ENCODE measurements at regions not wholly inside any gene's neighbourhood (a gene's known extent, or its start where the extent isn't known, plus 50 kb on each side); places are given as distances from the start of the nearest gene placed in this dataset.
"Not testable (repeated sequence)": the region's sequence is repeated elsewhere in the genome, so short reads cannot be mapped to it uniquely, and the experiment has no call there.

DNA sequence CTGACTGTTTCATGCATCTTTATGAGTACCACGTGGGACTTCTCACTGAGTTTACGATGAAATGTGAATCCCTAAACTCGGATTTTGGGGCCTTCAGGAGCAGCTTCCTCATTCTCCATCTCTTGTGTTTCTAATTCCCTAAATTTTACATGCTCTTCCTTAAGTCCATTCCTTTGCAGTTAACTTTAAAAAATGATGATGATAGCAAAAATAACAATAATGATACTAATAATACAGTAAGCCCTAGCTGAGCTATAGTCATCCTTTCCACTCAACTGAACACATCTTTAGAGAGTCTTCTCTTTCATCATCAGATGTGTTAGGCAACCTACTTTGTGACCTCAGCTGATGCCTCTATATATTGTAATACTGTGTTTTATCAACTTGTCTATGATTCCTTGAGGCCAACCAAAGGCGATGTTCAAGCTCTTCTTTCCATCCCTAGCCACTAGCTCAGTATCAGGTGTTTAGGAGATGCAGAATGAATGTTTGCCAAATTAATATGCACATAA lies 1196.4 kb downstream of the VRK1 start:
- DNase-seq, result no peak

DNA sequence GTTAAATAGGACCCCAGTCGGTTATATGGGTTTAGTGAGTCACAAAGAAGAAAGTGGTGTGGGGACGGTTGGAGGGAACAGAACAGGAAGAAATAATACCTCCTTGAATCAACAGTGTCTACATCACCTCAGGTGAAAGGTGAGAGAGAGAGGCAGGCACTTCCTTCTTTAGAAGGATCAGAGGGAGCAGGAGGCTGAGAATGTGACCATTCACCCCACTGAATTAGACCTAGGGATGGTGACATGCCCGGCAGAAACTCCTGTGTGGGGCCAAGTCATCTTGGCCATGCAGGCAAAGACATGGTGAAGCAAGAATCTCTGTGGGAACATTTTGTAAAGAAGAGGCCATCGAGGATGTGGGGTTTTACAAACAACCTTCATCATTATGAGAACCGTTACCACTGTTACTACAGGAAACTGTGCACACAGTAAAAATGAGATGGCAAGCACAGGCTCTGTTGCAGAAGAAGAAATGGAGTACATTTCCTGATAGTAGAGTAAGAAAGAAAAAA lies 1196.9 kb downstream of the VRK1 start:
- DNase-seq, result peak; percentile 32

DNA sequence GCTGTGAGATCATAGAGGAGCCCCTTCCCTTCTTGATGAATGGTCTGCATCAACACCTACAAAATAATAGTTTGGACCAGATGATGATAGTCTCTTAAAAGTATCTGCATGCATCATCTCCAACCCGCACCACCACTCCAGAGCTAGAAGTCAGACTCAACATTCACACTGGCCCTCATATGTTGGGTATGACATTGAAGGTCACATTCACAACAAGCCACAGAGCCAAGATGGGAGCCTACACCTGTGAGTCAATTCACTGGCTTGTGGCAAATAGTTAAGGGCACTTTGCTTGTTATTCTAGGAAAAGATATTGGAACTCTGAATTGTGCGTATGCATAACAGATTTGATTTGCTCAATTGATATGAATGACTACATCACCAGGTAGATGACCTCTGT lies 1197.9 kb downstream of the VRK1 start:
- no peak for DNase-seq

DNA sequence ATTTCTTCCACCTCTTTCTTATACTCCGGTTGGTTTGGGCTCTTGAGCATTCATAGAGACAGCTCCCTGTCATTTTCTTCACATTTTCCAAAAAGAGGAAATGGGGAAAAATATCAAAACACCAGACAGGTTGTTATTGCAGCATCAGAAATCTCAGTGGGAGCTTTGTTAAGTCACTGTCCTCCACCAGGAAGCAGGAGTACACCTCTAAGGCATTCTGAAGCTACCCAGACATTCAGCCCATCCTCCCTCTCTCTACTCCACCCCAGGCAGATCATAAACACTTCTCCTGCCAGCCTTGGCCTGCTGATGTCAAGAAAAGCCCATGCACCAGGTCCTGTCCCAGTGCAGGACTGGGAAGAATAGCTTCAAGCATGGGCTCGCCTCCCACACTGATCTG lies 1198.3 kb downstream of the VRK1 start:
- DNase-seq, result no peak

DNA sequence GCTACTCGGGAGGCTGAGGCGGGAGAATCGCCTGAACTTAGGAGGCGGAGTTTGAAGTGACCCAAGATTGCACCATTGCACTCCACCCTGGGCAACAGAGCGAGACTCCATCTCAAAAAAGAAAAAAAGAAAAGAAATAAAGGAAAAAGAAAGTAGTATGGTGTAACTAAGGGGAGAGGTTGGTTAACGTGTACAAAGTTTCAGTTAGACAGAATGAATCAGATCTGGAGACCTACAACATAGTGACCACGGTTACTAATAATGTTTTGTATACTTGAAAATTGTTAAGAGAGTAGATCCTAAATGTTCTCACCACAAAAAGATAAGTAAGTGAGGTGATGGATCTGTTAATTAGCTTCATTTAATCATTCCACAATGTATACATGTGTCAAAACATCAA lies 1208.8 kb downstream of the VRK1 start:
- DNase-seq, result no peak

DNA sequence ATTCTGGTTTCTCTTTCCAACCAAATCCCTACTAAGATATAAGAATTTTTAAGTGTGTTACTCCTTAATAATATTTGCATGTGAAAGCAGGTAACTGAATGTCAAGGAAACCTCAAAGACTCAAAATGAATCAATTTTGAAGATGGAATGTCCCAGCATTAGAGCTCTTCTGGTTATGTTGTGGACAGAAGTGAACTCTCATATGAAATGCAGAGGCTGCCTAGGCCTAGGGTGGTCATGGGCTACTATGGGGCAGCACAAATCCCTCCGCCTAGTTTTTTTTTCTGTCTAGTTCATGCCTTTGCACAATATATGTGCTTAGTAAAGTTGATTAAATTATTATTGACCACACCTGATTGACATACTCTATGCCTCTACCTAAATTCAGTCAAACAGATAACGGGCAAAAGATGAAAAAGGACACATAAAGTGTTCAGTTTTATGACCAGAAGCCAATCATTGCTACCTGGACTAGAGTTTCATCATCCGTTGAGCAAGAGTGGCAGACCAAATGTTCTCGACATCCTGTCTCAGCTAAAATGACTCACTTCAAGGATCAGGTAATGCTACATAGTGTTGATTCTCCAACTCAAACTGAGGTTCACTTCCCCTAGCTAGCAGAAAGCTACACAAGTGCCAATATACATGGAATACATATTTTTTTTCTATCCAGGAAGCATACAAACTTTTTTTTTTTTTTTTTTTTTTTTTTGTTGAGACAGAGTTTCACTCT lies 1211.4 kb downstream of the VRK1 start:
- peak; percentile 18 for DNase-seq

DNA sequence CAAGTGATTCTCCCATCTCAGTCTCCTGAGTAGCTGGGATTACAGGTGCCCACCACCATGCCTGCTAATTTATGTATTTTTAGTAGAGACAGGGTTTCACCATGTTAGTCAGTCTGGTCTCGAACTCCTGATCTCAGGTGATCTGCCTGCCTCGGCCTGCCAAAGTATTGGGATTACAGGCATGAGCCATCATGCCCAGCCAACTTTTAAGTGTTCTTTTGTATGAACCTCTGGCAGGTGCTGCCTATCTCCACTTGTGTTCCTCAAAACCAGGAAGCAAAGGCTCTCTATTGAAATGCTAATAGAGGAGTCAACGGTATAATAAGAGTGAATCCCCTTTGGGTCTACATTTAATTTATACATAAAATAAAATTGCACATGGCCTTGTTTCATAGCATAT lies 1212.0 kb downstream of the VRK1 start:
- not testable (repeated sequence) for DNase-seq

DNA sequence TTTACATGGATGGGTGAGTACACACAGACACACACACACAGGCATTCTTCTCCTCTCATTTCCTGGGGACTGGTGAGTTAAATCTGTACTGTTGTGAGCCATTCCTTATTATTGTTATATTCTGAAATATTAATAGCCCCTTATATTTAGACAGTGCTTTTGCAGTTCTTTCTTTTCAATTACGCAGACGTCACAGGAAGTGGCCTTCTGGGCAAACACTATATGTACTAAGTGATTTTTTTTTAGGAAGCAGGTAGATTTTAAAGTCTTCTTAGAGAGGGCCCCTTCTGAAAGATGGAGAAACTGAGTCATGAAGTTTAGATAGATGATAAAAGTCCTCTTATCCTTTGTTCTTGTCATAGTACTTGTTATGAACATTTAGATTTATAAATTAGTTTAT lies 1213.6 kb downstream of the VRK1 start:
- no peak for DNase-seq

DNA sequence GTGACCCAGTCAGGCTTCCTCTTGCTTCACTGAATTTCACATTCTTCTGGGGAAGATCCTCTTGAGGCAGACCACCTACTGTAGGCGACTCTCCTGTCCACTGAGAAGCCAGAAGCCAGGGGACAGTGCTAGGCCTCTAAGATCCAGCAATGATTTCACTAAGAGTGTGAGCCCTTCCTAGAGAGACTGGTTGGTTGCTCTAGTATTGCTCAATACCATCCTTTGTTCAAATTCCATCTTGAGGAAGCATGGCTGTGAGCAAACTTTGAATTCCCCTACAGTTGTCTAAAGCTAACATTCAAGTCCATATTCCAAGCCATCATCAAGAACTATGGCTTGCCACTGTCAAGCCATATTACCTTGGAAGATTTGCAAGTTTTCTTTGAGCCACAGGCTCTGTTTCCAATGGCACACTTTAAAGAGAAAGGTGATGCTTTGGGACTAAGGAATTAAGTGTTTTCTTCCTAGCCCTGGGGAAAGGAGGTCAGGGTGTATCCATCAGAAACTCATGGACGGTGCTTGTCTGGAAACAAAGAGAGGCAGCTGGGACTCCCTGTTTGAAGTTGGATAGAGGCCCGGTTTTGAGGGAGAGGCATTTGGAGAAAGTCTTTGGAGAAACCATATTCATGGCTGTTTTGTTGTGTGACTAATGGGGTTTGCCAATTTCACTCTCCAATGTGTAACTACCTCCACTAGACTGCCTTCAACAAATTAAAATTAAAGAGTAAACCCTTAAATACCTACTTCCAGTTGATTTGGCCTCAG lies 1217.9 kb downstream of the VRK1 start:
- DNase-seq, result no peak

DNA sequence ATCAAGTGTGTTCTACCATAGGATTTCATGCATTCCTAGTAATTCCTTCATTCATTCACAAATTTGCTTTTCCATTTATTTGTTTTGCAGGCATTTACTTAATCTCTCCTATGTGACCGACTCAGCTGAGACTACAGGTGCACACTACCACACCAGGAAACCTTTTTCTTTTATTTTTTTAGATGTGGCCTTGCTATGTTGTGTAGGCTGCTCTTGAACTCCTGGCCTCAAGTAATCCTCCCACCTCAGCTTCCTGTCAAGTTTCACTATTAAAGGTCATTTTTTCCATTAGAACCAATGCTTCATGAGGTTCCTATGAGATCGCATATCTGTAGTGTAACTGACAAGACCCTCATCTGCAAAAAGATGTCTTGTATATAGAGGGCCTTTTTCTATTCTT lies 1218.7 kb downstream of the VRK1 start:
- DNase-seq, result no peak

DNA sequence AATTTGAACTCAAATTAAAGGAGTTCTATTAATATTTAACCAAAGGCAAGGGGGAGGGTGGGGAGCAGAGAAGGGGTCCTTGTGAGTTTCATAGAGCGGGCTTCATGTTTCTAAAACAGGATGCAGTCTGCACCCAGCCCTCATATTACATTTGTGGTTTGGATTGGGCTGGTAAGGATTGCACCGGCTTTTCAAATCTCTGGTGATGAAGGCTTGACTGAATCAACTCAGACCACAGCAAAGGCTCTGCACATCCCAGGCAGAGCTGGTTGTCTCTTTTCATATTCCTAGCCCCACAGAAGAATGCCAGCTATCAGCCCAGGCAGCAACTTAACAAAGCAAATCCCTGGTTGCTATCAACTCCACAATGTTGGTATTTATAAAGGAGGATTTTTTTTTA lies 1221.4 kb downstream of the VRK1 start:
- DNase-seq, result peak; percentile 19

DNA sequence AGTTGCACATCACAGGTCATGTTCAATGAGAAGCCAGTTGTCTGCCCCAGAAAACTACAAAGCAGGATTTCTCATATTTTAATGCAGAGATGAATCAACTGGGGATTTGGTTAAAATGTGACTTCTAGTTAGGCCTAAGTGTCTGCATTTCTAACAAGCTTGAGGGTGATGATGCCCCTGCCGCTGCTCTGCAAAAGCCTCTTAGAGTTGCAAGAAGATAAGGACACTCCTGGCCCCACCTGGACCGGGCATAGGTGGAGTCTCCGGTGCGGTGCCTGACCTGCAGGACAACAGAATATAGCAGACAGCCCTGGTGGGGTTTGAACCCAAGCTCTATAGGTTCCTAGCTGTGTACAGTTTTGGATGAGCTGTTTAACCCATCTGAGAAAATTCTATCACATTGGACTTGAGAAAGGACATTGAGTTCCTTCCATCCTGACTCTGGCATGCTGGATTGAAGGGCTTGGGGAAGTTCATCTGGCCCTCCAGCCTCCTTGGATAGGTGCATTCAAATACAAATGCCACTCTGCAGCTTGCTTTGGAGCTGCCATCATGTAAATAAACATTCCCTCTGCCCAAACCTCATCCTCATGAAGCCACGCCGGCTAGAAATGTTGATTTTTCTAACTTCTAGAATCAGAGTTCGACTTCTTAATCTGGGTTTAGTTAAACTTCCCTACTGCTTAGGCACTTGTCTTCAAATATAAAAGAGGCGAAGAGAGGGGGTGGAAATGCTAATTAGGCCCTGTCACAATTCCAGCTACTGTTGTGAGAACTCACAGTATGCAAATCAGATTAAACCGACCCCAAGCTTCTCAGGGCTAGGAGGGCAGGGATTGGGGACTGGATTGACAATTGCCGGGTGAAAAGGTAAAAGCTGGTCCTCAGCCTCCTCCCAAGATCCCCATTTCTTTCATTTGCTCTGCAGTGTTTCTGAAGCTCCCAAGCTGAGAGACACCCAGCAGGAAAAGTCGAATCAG lies 1225.6 kb downstream of the VRK1 start:
- DNase-seq, result no peak

DNA sequence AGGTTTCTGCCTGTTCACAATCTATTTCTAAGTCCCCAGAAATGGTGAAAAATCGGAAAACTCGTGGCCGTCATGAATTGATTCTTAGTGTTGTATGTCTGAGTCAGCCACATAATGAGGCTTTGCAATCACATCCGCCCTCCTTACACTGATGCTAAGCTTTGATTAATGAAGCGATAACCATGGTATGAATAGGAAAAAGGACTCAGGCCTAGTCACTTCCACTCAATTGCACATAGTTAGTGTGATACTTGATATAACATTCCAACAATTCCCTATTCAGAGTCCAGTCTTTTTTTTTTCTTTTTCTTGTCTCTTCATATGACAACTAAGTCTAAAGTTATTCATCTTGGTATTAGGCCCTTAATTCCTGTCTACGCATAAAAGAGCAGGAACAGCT lies 1231.0 kb downstream of the VRK1 start:
- DNase-seq, result no peak

DNA sequence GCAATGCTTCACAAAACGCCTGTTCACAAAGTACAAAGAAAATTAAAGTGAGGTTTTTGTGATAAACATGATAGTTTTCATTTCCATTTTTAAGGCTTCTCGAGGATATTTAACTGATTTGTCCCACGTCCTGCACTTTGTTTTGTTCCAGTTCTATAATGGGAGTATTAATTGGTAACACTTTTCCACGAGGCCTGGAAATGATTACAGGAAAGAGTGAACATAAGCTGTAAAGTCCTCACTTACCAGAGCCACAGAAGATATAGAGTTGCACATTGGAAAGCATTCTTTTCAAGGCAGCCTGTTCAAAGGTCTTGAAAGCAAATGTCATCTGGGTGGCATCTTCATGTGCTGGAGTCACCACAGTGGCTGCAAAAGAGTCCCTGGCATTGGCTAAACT lies 1236.6 kb downstream of the BCL11B start:
- no peak for DNase-seq

DNA sequence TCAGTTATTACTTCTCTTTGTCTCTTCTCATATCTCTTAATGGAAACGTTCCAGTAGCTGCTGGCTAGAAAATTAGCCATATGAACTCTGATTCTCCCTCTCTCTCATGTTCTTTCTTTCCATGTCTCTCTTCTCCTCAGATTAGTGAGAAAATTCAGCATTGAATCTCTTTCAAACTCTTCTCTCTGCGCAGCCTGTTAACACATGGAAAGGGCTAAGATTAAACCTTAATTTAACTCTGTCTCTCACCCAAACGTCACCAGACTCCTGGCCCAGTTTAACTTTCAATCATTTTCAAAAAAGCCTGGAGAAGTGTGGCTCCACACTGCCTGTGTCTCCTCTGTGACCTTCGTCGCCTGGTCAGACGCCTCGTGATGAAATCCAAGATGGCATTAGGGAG lies 1234.2 kb downstream of the BCL11B start:
- DNase-seq, result no peak

DNA sequence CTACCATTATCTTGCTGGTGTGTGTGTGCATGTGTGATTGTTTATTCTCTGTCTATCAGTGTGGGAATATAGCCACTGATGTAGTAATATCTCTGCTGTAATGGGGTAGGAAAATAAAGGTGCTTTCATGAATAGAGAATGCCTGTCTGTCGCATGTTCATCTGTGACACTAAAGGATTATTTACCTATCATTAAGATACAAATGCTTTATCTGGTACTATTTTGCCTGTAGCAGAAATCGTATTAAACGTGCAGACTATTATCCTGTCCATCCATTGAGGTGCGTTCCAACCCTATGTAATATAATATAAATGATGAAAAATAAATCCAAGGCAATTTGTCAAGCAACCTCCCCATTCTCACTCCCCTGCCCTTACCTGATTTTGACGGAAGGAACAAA lies 1215.1 kb downstream of the BCL11B start:
- DNase-seq, result no peak

DNA sequence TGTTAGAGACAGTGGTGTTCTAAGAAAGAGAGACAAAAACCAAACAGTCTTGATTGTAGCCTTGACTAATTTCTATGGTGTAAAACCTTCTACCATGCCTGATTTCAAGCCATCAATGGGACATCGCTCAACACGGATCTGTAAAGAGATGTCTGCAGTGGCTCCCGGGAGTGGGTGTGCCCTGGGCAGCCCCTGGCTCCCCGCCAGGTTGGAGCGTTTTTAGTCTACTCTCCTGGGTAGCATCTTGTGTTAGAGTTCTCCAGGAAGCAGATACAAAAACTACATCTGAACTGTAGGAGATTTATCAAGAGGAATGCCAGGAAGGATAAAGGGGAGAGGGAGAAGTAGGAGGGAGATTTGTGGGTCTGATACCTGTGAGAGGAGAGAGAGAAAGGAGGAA lies 1212.9 kb downstream of the BCL11B start:
- DNase-seq, result no peak

DNA sequence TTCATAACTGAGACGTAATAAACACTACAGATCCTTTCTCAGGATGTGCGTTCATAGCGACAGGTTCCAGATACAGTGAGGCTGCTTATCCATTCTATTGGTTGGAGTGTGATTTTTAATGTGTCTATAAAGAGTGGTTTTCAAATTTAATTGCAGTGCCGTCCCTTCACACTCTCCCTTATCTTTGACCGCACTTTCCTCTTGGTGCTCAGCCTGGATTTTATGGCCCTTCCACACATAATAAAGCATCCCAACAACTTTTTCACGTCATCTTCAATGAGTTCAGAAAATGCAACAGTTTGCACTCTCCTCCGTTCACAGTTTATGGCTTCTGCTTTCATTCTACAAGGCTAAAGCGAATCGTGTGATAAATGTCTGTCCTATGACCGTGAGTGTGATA lies 1209.9 kb downstream of the BCL11B start:
- DNase-seq, result no peak

DNA sequence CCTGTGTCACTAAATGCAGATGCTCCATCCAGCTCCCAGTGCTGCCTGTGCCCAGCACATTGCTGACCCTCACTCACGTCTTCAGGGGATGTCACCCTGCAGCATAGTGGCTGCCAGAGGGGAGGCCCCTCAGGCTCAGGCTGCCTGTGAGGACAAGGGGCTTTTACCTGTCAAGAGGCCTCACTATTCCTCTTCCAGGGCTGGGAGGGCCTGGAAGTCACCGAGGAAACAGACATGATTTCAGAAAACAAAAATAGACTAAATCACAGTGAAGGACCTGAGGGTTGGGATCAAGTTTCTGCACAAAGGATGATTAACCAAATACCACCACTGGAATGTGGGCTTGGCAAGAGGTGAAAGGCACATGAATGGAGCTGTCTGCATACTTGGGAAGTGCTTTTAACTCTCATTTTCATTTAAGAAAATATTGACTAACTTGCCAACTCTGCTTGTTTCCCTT lies 1202.3 kb downstream of the BCL11B start:
- no peak for DNase-seq

DNA sequence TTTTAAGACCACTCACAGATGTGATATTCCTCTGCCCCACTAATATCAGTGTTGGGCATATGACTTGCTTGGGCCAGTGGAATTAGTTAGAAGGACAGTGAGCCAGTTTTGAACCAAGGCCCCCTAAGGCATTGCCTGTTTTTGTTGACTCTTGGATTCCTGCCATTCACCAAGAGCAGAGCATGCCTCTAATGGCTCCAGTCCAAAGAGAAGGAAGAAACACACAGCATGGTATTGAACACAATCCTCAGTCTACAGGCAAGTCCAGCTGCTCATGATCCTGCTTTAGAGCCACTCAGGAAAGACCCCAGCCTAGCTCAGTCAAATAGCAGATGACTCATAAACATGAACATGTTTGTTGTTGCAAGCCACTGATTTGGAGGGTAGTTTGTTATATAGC lies 1201.5 kb downstream of the BCL11B start:
- DNase-seq, result no peak

DNA sequence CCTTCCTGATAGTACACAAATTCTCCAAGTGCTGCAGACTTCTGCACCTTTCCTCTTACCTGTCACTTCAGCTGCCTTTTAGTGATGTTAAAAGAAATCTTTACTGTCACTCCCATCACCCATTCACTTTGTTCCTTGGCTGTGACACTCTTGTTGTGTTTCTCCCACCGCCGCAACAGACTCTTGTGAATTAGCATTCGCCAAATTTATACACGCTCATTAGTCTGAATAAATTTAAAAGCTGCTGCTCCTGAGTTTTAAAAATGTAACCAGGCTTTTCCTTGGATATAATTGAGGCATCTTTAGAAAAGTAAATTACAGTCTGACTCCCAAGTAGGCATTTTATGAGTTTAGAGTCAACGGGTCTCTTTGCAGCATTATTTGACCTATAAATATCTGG lies 1197.9 kb downstream of the BCL11B start:
- DNase-seq, result no peak

DNA sequence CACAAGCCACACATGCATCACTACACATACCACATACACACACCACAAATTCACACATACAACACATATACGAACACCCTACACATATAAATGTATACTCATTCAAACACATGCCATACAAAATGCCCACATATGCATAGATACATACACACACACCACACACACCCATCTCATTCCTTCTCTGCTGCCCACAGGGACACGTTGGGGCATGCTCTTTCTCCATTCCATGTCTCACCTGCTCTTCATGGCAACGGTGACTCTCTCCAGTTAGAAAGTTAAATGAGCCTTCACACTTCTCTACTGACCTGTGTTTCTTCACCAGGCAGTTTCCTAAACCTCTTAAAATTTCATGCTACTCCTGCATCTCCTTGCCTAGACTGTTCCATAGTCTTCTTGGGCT lies 1194.8 kb downstream of the BCL11B start:
- DNase-seq, result no peak

DNA sequence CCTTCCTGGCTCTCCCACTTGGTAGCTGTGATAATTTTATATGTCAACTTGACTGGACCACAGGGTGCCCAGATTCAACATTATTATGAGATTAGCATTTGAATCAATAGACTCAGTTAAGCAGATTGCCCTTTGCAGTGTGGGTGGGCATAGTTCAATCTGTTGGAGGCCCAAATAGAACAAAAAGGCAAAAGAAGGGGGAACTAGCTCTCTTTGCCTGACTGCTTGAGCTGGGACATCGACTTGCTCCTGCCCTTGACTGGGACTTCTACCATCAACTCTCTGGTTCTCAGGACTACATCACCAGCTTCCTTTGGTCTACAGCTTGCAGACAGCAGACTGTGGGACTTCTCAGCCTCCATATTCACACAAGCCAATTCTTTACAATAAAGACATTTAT lies 1189.2 kb downstream of the BCL11B start:
- no peak for DNase-seq
